Stomach smooth muscle (tissue), 2 donors: ENCODE measurements at regions not wholly inside any gene's neighbourhood (a gene's known extent, or its start where the extent isn't known, plus 50 kb on each side); places are given as distances from the start of the nearest gene placed in this dataset.
"Not testable (repeated sequence)": the region's sequence is repeated elsewhere in the genome, so short reads cannot be mapped to it uniquely, and the experiment has no call there.

Source experiments
- H3K27ac ChIP-seq: one replicate; pipeline ENCODE4 v1.7.0; 2013; ENCODE audit warnings: mild to moderate bottlenecking, low read length, inconsistent platforms
- H3K27me3 ChIP-seq, 2 donors: one replicate each; pipeline ENCODE4 v1.7.0; 2013; ENCODE audit warnings: low read length in 2 of 2; ENCODE audit not compliant: insufficient read depth in 2 of 2, control insufficient read depth in 1 of 2
- H3K36me3 ChIP-seq, 2 donors: one replicate each; pipeline ENCODE4 v1.7.0; 2013; ENCODE audit warnings: low read length in 2 of 2; ENCODE audit not compliant: control insufficient read depth in 2 of 2, insufficient read depth in 2 of 2
- H3K4me1 ChIP-seq: one replicate; pipeline ENCODE4 v1.7.0; 2013; ENCODE audit warnings: low read length; ENCODE audit not compliant: control insufficient read depth, insufficient read depth
- H3K4me3 ChIP-seq, 2 donors: one replicate each; pipeline ENCODE4 v1.7.0; 2013; ENCODE audit warnings: low read length in 2 of 2
- H3K9ac ChIP-seq, 2 donors: one replicate each; pipeline ENCODE4 v1.7.0; 2013; ENCODE audit warnings: low read length in 2 of 2, mild to moderate bottlenecking in 1 of 2
- H3K9me3 ChIP-seq, 2 donors: one replicate each; pipeline ENCODE4 v1.7.0; 2013; ENCODE audit warnings: low read length in 2 of 2; ENCODE audit not compliant: control insufficient read depth in 2 of 2
- donor health status: healthy.
- donor health status: Pancreatic carcinoma.

- Histone ChIP-seq H3K4me3 (no peak overlapping the region), H3K9ac (no peak overlapping the region), H3K27me3 (no peaks in the 10 kb centered on the region), H3K4me1 (no peaks in the 10 kb centered on the region), H3K27ac (no peak overlapping the region), H3K36me3 (no peaks in the 10 kb centered on the region), H3K9me3 (no peaks in the 10 kb centered on the region)
These were observed 184.5 kb downstream of the CPEB2 start for GRCh38 chr4:15186806-15187205.

- H3K36me3 ChIP-seq, result no peaks in the 10 kb centered on the region
- no peak overlapping the region for H3K27ac ChIP-seq
- H3K9me3 ChIP-seq, result no peaks in the 10 kb centered on the region
- no peaks in the 10 kb centered on the region for H3K27me3 ChIP-seq
- H3K9ac ChIP-seq, result no peak overlapping the region
- no peaks in the 10 kb centered on the region for H3K4me1 ChIP-seq
- no peak overlapping the region for H3K4me3 ChIP-seq
These were observed 186.6 kb downstream of the CPEB2 start for GRCh38 chr4:15188605-15189539.

GRCh38 chr4:15194520-15194919 lies 192.2 kb downstream of the CPEB2 start:
- Histone ChIP-seq H3K9ac (no peak overlapping the region), H3K36me3 (no peaks in the 10 kb centered on the region), H3K4me3 (no peak overlapping the region), H3K27ac (no peak overlapping the region), H3K27me3 (no peaks in the 10 kb centered on the region), H3K4me1 (peaks cover 10% of the 10 kb centered on the region), H3K9me3 (no peaks in the 10 kb centered on the region)

- Histone ChIP-seq H3K9me3 (no peaks in the 10 kb centered on the region), H3K4me1 (peaks cover 10% of the 10 kb centered on the region), H3K27me3 (no peaks in the 10 kb centered on the region), H3K4me3 (no peak overlapping the region), H3K27ac (no peak overlapping the region), H3K36me3 (no peaks in the 10 kb centered on the region), H3K9ac (no peak overlapping the region)
These were observed 194.7 kb downstream of the CPEB2 start for GRCh38 chr4:15197005-15197404.

GRCh38 chr4:15198070-15198727 lies 195.9 kb downstream of the CPEB2 start:
- Histone ChIP-seq H3K4me3 (peak overlapping the region in 1 of 2 donors; percentile 3), H3K4me1 (peaks cover 10% of the 10 kb centered on the region), H3K9ac (peak overlapping the region in 1 of 2 donors; percentile 29), H3K9me3 (no peaks in the 10 kb centered on the region), H3K27ac (peak overlapping the region; percentile 37), H3K27me3 (no peaks in the 10 kb centered on the region), H3K36me3 (no peaks in the 10 kb centered on the region)

GRCh38 chr4:15201782-15202181 lies 199.5 kb downstream of the CPEB2 start:
- no peak overlapping the region for H3K4me3 ChIP-seq
- peaks cover 10% of the 10 kb centered on the region for H3K4me1 ChIP-seq
- H3K9me3 ChIP-seq, result no peaks in the 10 kb centered on the region
- H3K9ac ChIP-seq, result no peak overlapping the region
- no peak overlapping the region for H3K27ac ChIP-seq
- no peaks in the 10 kb centered on the region for H3K36me3 ChIP-seq
- no peaks in the 10 kb centered on the region for H3K27me3 ChIP-seq

GRCh38 chr4:15202481-15202880 lies 200.2 kb downstream of the CPEB2 start:
- H3K4me3 ChIP-seq, result no peak overlapping the region
- no peak overlapping the region for H3K9ac ChIP-seq
- H3K27ac ChIP-seq, result no peak overlapping the region
- no peaks in the 10 kb centered on the region for H3K9me3 ChIP-seq
- peaks cover 10% of the 10 kb centered on the region for H3K4me1 ChIP-seq
- H3K27me3 ChIP-seq, result no peaks in the 10 kb centered on the region
- no peaks in the 10 kb centered on the region for H3K36me3 ChIP-seq

GRCh38 chr4:15206526-15206925 lies 204.2 kb downstream of the CPEB2 start:
- not testable (repeated sequence) for H3K27me3 ChIP-seq, H3K4me3 ChIP-seq, H3K36me3 ChIP-seq, H3K9me3 ChIP-seq, H3K27ac ChIP-seq, H3K9ac ChIP-seq, H3K4me1 ChIP-seq

GRCh38 chr4:15213302-15213970 lies 211.2 kb downstream of the CPEB2 start:
- H3K4me3 ChIP-seq, result no peak overlapping the region
- no peak overlapping the region for H3K9ac ChIP-seq
- no peak overlapping the region for H3K27ac ChIP-seq
- no peaks in the 10 kb centered on the region for H3K27me3 ChIP-seq
- no peaks in the 10 kb centered on the region for H3K36me3 ChIP-seq
- no peaks in the 10 kb centered on the region for H3K9me3 ChIP-seq
- no peaks in the 10 kb centered on the region for H3K4me1 ChIP-seq

GRCh38 chr4:15215109-15215508 lies 212.7 kb upstream of the C1QTNF7 start:
- no peaks in the 10 kb centered on the region for H3K9me3 ChIP-seq
- H3K36me3 ChIP-seq, result no peaks in the 10 kb centered on the region
- H3K4me3 ChIP-seq, result no peak overlapping the region
- no peak overlapping the region for H3K9ac ChIP-seq
- no peaks in the 10 kb centered on the region for H3K4me1 ChIP-seq
- H3K27ac ChIP-seq, result no peak overlapping the region
- no peaks in the 10 kb centered on the region for H3K27me3 ChIP-seq
